ENCODE measurements at regions not wholly inside any gene's neighbourhood (a gene's known extent, or its start where the extent isn't known, plus 50 kb on each side); places are given as distances from the start of the nearest gene placed in this dataset.

DNA sequence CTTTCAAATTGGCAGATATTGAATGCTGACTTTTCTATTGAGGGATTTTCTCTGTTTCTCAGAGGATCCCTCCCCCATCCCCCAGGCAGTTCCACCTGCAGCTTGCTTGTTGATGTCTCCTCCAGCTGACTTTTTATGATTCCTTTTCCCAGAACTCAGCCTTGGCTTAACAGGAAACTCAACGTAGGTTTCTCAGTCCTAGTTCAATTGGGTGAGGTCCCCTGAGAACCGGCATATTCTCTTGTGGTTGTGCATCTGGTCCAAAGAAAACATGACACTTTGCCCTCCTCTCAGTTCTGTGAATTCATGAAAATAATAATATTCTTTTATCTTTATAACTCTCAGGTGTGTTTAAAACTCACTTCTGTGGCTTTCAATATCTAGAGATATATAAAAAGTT is 1222.1 kb downstream of the OTOL1 start:
- TF ChIP-seq TAF1 (IDR thresholded peaks at IDR 0.05; ENCODE audit: borderline replicate concordance, low read depth, low read length) (no peak), EZH2phosphoT487 (IDR thresholded peaks at IDR 0.05; ENCODE audit: borderline replicate concordance, low read depth) (no peak), CTCF (IDR thresholded peaks at IDR 0.05) (no peak), SIN3A (IDR thresholded peaks at IDR 0.05; ENCODE audit: borderline replicate concordance, low read depth, low read length) (no peak), TCF12 (IDR thresholded peaks at IDR 0.05) (no peak), FOSL2 (IDR thresholded peaks at IDR 0.05; ENCODE audit: borderline replicate concordance, low read depth) (no peak), EP300 (IDR thresholded peaks at IDR 0.05; ENCODE audit: borderline replicate concordance in 1 of 2, low read depth in 1 of 2, low read length in 1 of 2) (no peak), POLR2AphosphoS5 (IDR thresholded peaks at IDR 0.05; ENCODE audit: low read depth, low read length) (no peak), RAD21 (IDR thresholded peaks at IDR 0.05; ENCODE audit: low read length) (no peak), FOXJ3 (CRISPR knock-in tag; IDR thresholded peaks at IDR 0.05) (no peak), USF2 (IDR thresholded peaks at IDR 0.05; ENCODE audit: borderline replicate concordance, low read depth, low read length) (no peak), FOXM1 (IDR thresholded peaks at IDR 0.05; ENCODE audit: low read depth) (no peak)
- TF ChIP-seq, protein P1, sequence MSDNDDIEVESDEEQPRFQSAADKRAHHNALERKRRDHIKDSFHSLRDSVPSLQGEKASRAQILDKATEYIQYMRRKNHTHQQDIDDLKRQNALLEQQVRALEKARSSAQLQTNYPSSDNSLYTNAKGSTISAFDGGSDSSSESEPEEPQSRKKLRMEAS (IDR thresholded peaks at IDR 0.05; ENCODE audit: low read depth): no peak
- TF ChIP-seq, protein P2, sequence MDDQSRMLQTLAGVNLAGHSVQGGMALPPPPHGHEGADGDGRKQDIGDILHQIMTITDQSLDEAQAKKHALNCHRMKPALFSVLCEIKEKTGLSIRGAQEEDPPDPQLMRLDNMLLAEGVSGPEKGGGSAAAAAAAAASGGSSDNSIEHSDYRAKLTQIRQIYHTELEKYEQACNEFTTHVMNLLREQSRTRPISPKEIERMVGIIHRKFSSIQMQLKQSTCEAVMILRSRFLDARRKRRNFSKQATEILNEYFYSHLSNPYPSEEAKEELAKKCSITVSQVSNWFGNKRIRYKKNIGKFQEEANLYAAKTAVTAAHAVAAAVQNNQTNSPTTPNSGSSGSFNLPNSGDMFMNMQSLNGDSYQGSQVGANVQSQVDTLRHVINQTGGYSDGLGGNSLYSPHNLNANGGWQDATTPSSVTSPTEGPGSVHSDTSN (IDR thresholded peaks at IDR 0.05): no peak
